ENCODE measurements at regions not wholly inside any gene's neighbourhood (a gene's known extent, or its start where the extent isn't known, plus 50 kb on each side); places are given as distances from the start of the nearest gene placed in this dataset.
"Not testable (repeated sequence)": the region's sequence is repeated elsewhere in the genome, so short reads cannot be mapped to it uniquely, and the experiment has no call there.

- no peaks in the 10 kb centered on the region for H3K4me1 Mint-ChIP-seq
- H3K4me3 Mint-ChIP-seq = no peak overlapping the region
- DNase-seq = no peak
- peaks cover 20 to 58% of the 10 kb centered on the region in 2 donors for H3K9me3 Mint-ChIP-seq
- H3K27me3 Mint-ChIP-seq = no peaks in the 10 kb centered on the region
- no peak overlapping the region for H3K27ac Mint-ChIP-seq
- ATAC-seq = no peak
Observed at GRCh38 chr16:5944971-5945370, 847.4 kb upstream of the EEF2KMT start.

- Mint-ChIP-seq H3K27ac (no peak overlapping the region), H3K4me3 (no peak overlapping the region), H3K4me1 (no peaks in the 10 kb centered on the region), H3K27me3 (no peaks in the 10 kb centered on the region), H3K9me3 (peaks cover 15 to 46% of the 10 kb centered on the region in 2 donors)
- ATAC-seq (no peak), DNase-seq (no peak)
Observed at GRCh38 chr16:5938607-5939006, 841.0 kb upstream of the EEF2KMT start.

GRCh38 chr16:5932906-5933305 is 835.3 kb upstream of the EEF2KMT start:
- no peak overlapping the region for H3K27ac Mint-ChIP-seq
- DNase-seq (no peak), ATAC-seq (no peak)

GRCh38 chr16:5928476-5929065 is 831.0 kb upstream of the EEF2KMT start:
- Mint-ChIP-seq H3K9me3 (peaks cover 7 to 50% of the 10 kb centered on the region in 2 donors), H3K4me3 (no peak overlapping the region), H3K4me1 (no peaks in the 10 kb centered on the region), H3K27ac (no peak overlapping the region), H3K27me3 (no peaks in the 10 kb centered on the region)
- no peak for DNase-seq
- ATAC-seq = no peak

More at GRCh38 chr16:5932906-5933305, 835.3 kb upstream of the EEF2KMT start:
- Mint-ChIP-seq H3K4me1 (no peaks in the 10 kb centered on the region), H3K4me3 (no peak overlapping the region), H3K9me3 (peaks cover 7 to 34% of the 10 kb centered on the region in 2 donors), H3K27me3 (no peaks in the 10 kb centered on the region)

- no peaks in the 10 kb centered on the region for H3K4me1 Mint-ChIP-seq
- ATAC-seq = no peak
- H3K27ac Mint-ChIP-seq = no peak overlapping the region
- no peak for DNase-seq
- no peaks in the 10 kb centered on the region for H3K27me3 Mint-ChIP-seq
- H3K9me3 Mint-ChIP-seq = peaks cover 7 to 43% of the 10 kb centered on the region in 2 donors
- no peak overlapping the region for H3K4me3 Mint-ChIP-seq
Observed at GRCh38 chr16:5925850-5926249, 828.3 kb upstream of the EEF2KMT start.

- DNase-seq (no peak), ATAC-seq (no peak)
- H3K9me3 Mint-ChIP-seq = peaks cover 0 to 30% of the 10 kb centered on the region in 2 donors
- no peak overlapping the region for H3K27ac Mint-ChIP-seq
- H3K4me1 Mint-ChIP-seq = no peaks in the 10 kb centered on the region
- no peak overlapping the region for H3K4me3 Mint-ChIP-seq
- no peaks in the 10 kb centered on the region for H3K27me3 Mint-ChIP-seq
Observed at GRCh38 chr16:5922686-5923085, 825.1 kb upstream of the EEF2KMT start.

GRCh38 chr16:5918567-5919130 is 821.1 kb upstream of the EEF2KMT start:
- H3K4me3 Mint-ChIP-seq = no peak overlapping the region
- H3K4me1 Mint-ChIP-seq = no peaks in the 10 kb centered on the region
- ATAC-seq = no peak

GRCh38 chr16:5917436-5918195 is 820.0 kb upstream of the EEF2KMT start:
- no peaks in the 10 kb centered on the region for H3K4me1 Mint-ChIP-seq
- no peak overlapping the region for H3K27ac Mint-ChIP-seq
- no peaks in the 10 kb centered on the region for H3K27me3 Mint-ChIP-seq
- H3K4me3 Mint-ChIP-seq = no peak overlapping the region
- ATAC-seq (no peak), DNase-seq (no peak)
- peaks cover 0 to 8% of the 10 kb centered on the region in 2 donors for H3K9me3 Mint-ChIP-seq

More at GRCh38 chr16:5918567-5919130, 821.1 kb upstream of the EEF2KMT start:
- Mint-ChIP-seq H3K9me3 (peaks cover 0 to 8% of the 10 kb centered on the region in 2 donors), H3K27me3 (no peaks in the 10 kb centered on the region), H3K27ac (no peak overlapping the region)
- DNase-seq = no peak

- Mint-ChIP-seq H3K4me3 (no peak overlapping the region), H3K4me1 (no peaks in the 10 kb centered on the region), H3K9me3 (peaks cover 0 to 8% of the 10 kb centered on the region in 2 donors), H3K27ac (no peak overlapping the region), H3K27me3 (no peaks in the 10 kb centered on the region)
- no peak for ATAC-seq
- DNase-seq = no peak
Observed at GRCh38 chr16:5916711-5917191, 819.2 kb upstream of the EEF2KMT start.

- H3K4me1 Mint-ChIP-seq = no peaks in the 10 kb centered on the region
- no peak overlapping the region for H3K27ac Mint-ChIP-seq
- peaks cover 0 to 2% of the 10 kb centered on the region in 2 donors for H3K9me3 Mint-ChIP-seq
- H3K4me3 Mint-ChIP-seq = no peak overlapping the region
- ATAC-seq = no peak
- no peak for DNase-seq
- no peaks in the 10 kb centered on the region for H3K27me3 Mint-ChIP-seq
Observed at GRCh38 chr16:5911241-5911640, 813.6 kb upstream of the EEF2KMT start.

GRCh38 chr16:5909556-5909955 is 812.0 kb upstream of the EEF2KMT start:
- not testable (repeated sequence) for H3K27ac Mint-ChIP-seq, H3K4me3 Mint-ChIP-seq, DNase-seq

GRCh38 chr16:5907544-5907943 is 809.9 kb upstream of the EEF2KMT start:
- Mint-ChIP-seq H3K27me3 (no peaks in the 10 kb centered on the region), H3K27ac (no peak overlapping the region), H3K4me3 (no peak overlapping the region), H3K9me3 (peaks cover 0 to 10% of the 10 kb centered on the region in 2 donors), H3K4me1 (no peaks in the 10 kb centered on the region)
- DNase-seq (no peak), ATAC-seq (no peak)

More at GRCh38 chr16:5909556-5909955, 812.0 kb upstream of the EEF2KMT start:
- not testable (repeated sequence) for H3K9me3 Mint-ChIP-seq, H3K27me3 Mint-ChIP-seq, H3K4me1 Mint-ChIP-seq, ATAC-seq

GRCh38 chr16:5906351-5906750 is 808.8 kb upstream of the EEF2KMT start:
- no peaks in the 10 kb centered on the region for H3K27me3 Mint-ChIP-seq
- ATAC-seq (no peak), DNase-seq (no peak)
- H3K4me3 Mint-ChIP-seq = no peak overlapping the region
- H3K4me1 Mint-ChIP-seq = no peaks in the 10 kb centered on the region
- H3K27ac Mint-ChIP-seq = no peak overlapping the region
- peaks cover 5 to 22% of the 10 kb centered on the region in 2 donors for H3K9me3 Mint-ChIP-seq

GRCh38 chr16:5905935-5906334 is 808.3 kb upstream of the EEF2KMT start:
- H3K27me3 Mint-ChIP-seq = no peaks in the 10 kb centered on the region
- ATAC-seq (no peak), DNase-seq (no peak)
- H3K4me3 Mint-ChIP-seq = no peak overlapping the region
- peaks cover 5 to 26% of the 10 kb centered on the region in 2 donors for H3K9me3 Mint-ChIP-seq
- no peaks in the 10 kb centered on the region for H3K4me1 Mint-ChIP-seq
- no peak overlapping the region for H3K27ac Mint-ChIP-seq

- no peak overlapping the region for H3K27ac Mint-ChIP-seq
- H3K4me3 Mint-ChIP-seq = no peak overlapping the region
- H3K27me3 Mint-ChIP-seq = peaks cover 7% of the 10 kb centered on the region
- ATAC-seq = no peak
- H3K9me3 Mint-ChIP-seq = peaks cover 5 to 47% of the 10 kb centered on the region in 2 donors
- H3K4me1 Mint-ChIP-seq = no peaks in the 10 kb centered on the region
- no peak for DNase-seq
Observed at GRCh38 chr16:5903832-5904231, 806.2 kb upstream of the EEF2KMT start.

- Mint-ChIP-seq H3K4me1 (no peaks in the 10 kb centered on the region), H3K9me3 (peaks cover 5 to 48% of the 10 kb centered on the region in 2 donors), H3K27ac (no peak overlapping the region), H3K27me3 (peaks cover 7% of the 10 kb centered on the region), H3K4me3 (no peak overlapping the region)
- DNase-seq (no peak), ATAC-seq (no peak)
Observed at GRCh38 chr16:5903153-5903552, 805.6 kb upstream of the EEF2KMT start.
